Ishikawa (cell line): ENCODE measurements at regions not wholly inside any gene's neighbourhood (a gene's known extent, or its start where the extent isn't known, plus 50 kb on each side); places are given as distances from the start of the nearest gene placed in this dataset.

Experiments used
- CREB1 ChIP-seq: IDR thresholded peaks from 2 replicates; pipeline ENCODE4 v1.6.1; 2012; ENCODE audit warnings: low read depth
- USF1 ChIP-seq: IDR thresholded peaks from 2 replicates; pipeline ENCODE4 v1.6.1; 2012

- no peak for TF ChIP-seq CREB1
- TF ChIP-seq USF1: no peak
These were observed 507.0 kb downstream of the TAF11L14 start for GRCh38 chr5:18141222-18141621.
